Fibroblast of peridontal ligament (primary cell): ENCODE measurements at regions not wholly inside any gene's neighbourhood (a gene's known extent, or its start where the extent isn't known, plus 50 kb on each side); places are given as distances from the start of the nearest gene placed in this dataset.

Experiments used
- DNase-seq: peaks from one replicate; pipeline ENCODE4 v3.0.0-alpha.2; 2010; ENCODE audit errors: extremely low read depth

DNA sequence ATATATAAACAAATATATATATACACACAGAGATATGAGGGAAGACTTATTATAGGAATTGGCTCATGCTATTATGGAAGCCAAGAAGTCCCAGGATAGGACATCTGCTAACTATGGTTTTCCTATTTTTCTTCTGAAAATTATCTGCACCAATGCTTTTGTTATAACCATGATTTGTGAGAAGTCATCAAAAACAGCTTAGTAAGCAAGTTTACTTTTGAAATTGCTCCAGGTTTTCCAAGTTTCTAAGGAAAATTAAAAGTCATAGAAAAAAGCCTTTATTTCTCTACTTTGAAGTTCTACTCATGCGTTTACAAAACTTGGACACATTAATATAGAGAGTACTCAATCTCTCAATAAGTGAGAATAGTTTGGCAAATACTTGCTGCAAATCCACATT is 213.1 kb downstream of the TRAM1L1 start:
- no peak for DNase-seq

DNA sequence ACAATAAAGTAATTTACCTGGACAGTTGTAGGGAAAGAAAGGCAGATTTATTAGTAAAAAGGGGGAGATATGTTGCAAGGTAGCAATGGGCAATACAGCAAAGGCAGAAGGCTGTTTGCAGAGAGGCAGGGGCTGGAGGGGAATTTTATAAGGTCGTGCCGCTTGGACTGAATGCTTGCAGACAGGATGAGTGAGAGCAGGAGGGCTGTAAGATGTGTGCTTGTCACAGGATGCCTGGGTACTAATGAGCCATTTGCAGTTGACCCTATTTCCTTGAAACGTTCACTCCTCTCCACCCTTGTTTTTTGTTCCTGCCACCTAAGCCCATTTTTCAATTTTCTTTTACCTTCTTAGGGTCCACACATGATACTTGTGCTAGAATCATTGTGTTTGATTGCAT is 214.7 kb downstream of the TRAM1L1 start:
- DNase-seq: no peak

DNA sequence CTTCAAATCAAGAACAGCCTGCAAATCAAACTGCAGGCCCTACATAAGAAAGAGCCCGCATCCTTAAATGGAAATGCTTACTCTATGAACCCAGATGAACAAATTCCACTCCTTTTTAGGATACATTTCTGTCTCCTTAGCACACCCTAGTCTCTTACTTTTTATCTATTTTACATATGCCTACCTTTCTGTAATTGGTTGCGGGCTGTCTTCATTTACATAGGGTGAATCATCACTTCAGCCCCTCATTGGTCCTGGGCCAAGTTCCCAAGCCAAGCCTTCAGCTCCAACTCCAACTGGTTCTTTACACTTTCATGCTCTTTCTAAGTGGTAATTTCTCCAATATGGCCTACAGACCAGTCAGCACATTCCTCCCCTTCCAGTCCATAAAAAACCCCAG is 219.3 kb downstream of the TRAM1L1 start:
- no peak for DNase-seq

DNA sequence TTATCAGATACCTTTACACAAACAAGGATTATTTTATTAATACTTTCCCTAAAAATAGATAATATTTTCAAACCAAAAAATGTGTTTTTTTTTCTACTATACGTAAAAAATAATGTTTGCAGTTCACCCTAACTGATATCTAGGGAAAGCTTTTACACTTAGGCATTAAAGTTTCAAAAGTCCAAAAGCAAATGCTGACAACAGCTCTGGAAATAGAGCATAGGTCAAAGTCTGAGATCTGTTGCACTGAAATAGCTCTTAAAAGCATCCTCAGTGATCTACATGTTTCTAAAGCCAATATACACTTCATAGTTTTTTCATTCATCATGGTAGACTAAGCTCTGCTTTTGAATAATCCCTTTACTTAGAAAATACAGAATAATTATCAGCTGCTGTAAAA is 222.8 kb downstream of the TRAM1L1 start:
- DNase-seq: no peak

DNA sequence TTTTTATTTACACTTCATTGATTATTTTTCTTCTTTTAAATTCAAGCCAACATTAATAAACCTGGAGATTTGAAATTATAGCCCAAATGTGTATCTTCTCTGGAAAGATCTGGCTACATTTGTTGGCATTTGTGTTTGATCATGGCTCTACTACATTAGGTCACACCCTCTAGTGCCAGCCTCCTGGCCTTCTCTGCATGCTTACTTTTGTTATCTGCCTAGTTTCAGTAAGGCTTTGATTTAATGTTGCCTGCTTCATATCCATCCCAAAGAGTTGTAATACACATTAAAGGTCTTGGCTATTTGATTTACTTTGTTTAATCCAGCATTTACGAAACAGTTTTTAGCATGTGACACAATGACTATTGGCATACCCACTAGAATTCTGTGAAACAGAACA is 224.5 kb downstream of the TRAM1L1 start:
- no peak for DNase-seq

DNA sequence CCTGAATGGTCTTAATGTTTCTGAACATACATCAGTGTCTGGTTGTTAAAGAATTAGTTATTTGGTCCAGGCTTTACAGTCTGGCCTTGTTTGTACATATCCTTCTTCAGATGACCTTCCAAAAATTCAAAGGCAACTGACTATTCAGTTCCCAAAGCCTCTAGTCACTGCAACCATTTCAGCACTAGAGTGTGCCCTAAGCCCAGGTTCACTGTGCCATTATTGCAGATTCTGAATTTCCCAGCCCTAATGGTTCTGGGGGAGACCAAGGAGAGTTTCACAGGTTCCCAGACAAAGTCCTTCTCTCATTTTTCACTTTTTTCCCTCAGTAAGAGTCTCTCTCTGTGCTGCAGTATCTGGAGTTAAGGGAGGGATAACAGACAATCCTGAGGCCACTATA is 235.8 kb downstream of the TRAM1L1 start:
- DNase-seq: no peak

DNA sequence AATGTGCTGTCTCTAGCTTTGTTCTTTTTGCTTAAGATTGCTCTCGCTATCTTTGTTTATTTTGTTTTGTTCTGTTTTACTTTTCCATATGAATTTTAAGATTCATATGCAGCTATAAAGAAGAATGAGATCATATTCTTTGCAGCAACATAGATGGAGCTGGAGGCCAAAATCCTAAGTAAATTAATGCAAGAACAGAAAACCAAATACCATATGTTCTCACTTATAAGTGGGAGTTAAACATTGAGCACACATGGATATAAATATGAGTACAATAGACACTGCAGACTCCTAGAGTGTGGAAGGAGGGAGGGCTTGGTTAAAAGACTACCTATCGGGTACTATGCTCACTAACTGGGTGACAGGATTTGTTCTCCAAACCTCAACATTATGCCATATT is 237.8 kb downstream of the TRAM1L1 start:
- DNase-seq: no peak

DNA sequence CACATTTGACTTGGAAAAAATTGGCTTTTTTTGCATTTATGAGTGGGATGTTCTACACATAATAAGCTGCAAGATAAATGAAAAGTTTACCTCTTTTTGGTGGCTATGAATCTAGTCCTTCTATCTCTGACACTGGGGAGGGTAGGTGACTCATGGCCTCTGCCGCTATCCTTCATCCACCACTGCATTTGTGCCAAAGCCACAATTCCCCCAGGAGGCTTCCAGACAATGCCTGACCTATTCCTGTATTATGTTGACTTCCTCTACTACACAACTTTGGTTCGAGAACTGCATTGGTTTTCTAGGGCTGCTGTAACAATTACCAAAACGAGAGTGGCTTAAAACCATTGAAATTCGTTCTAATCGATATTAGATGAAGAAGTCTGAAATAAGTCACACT is 245.6 kb downstream of the TRAM1L1 start:
- DNase-seq: peak; percentile 4

DNA sequence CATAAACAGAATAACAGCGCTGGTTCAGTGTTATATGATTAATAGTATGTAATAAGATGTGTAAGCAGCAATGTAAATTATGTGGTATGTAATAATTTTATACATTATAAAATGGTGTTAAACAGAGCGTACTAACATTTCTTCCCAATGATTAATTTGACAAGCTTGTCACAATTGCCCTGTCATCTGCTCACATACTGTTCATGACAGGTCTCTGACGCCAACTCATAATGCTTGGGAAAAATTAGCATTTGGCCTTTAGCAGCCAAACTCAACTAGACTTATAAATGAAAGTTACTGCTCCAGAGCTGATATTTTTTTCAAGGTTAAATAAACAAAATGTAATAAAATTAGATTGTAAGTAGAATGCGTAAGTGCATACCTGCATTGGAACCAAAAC is 246.8 kb downstream of the TRAM1L1 start:
- DNase-seq: no peak

DNA sequence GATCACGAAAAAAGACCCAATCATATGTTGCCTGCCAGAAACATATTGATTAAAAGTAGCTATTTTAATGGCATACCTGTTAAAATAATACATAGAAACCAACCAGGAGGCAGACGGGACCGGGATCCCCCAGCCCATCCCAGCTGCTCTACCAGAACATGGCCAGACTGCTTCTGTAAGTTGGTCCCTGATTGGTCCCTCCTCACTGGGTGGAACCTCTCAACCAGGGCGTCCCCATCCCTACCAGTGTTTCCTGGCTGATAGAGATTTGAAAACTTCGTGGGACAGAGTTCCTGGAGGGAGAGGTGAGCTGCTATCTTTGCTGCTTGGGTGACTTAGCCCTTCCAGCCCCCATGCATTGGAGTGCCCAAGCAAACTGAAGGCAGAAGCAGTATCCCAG is 256.2 kb downstream of the TRAM1L1 start:
- no peak for DNase-seq

DNA sequence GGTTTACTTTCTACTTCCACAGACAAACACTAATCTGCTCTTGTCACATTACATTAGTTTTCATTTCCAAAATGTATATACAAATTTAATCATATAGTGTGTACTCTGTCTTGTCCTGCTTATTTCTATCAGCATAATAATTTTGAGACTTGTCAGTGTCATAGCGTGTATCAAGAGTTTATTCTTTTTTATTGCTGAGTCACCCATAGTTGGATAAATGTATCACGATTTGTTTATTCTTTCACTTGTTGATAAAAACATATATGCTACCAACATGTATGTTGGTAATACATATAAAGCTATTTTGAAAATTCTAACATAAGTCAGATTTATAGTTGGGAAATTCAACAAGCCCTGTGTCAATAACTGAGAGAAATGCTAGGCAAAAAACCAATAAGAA is 261.2 kb downstream of the TRAM1L1 start:
- no peak for DNase-seq

DNA sequence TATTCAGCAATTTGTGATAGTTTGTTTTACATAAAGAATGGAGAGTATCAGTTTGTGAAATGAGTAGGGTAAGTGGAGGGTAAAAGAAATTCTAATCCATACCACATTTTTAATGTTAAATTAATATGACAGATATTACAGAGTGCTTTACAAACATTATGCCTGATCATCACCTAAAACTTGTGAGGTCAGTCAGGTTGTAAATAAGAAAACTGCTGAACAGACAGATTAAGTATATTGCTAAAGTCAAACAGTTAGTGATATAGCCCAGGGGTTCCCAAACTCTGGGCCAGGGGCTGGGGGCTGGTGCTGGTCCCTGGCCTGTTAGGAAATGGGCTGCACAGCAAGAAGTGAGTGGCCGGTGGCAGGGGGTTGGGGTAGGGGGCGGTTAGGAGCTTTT is 273.6 kb downstream of the TRAM1L1 start:
- DNase-seq: no peak

DNA sequence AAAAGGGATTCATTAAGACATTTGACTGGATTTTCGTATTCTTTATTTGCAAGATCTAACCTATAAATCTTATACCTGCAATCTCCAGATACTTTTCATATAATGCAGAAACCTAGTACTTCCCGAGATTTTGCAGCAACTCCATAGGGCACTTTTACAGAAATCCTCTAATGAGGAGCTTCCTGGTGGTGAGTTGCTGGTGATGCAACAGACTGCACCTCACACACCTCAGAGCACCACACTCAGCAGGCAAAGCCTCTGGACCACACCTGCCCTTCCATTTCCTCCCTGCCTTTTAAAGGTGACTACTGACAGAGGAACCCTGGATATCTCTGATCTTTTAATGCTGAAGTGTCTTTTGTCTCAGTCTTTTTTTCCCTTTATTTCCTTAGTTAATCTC is 289.4 kb downstream of the TRAM1L1 start:
- DNase-seq: no peak

DNA sequence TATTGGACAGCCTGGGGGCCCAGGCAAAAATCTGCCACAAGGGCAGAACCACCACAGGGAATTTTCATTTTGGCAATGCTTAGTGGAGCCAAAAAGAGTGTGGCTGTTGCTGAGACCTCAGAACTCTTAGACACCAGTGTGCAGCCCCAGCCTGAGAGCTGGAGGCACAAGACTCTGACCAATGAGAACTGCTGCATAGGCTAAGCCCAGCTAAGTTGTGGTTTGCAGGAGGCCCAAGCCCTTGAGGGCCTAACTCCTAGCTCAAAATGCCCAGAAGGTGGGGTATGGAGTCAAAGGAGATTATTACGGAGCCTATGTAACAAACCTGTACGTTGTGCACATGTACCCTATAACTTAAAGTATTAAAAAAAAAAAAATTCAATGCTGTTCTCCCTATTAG is 296.7 kb downstream of the TRAM1L1 start:
- no peak for DNase-seq

DNA sequence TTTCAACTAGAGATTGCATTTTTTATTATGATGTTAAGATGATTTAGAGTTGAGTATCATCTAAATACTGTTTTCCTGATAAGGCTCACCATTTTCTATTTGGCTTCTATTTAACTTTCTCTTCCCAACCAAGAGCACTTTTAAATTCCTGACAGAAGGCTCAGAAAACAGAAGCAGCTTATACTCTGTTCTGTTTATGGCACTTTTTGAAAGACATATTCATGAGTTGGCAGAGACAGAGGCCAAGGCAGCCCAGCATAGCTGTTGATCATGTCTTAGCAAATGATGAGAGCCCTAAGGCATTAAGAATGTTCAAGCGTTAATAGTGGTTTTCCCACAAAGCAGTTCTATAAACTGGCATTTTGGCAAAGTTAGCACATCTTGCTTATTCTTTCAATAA is 330.3 kb downstream of the TRAM1L1 start:
- DNase-seq: no peak

DNA sequence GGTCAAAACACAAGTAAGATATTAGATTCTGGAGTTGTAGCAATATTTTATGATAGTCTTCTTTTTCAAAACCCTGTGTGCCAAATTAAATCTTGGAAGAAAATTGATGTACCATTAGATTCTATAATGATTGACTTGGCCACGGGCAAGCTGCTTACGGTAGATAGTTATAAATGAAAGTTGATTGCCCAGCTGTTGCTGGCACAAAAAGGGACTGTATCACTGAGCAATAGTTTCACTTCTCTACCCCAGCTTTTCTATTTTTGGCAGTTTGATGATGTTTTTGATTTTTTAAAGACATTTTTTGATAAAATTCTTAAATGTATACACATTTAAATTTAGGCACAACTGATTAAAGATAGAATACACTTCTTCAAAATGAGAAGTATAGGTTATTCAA is 333.3 kb downstream of the TRAM1L1 start:
- no peak for DNase-seq

DNA sequence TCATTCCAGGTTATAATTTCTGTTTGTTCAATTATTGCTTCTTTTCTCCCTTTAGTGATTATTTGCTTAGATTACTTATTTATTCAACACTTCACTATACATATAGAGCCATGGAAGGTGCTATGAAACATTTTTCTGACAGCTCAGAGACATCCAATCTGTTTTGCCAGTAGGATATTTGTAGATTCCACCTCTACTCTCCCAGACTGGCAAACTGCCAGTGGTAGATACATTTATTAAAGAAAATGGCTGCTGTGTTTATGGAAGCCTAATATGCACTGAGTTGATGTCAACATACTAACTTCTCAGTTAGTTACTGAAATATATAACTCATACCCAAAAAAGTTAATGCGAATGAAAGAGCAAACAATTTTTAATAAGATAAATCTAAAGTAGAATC is 348.6 kb downstream of the TRAM1L1 start:
- DNase-seq: no peak

DNA sequence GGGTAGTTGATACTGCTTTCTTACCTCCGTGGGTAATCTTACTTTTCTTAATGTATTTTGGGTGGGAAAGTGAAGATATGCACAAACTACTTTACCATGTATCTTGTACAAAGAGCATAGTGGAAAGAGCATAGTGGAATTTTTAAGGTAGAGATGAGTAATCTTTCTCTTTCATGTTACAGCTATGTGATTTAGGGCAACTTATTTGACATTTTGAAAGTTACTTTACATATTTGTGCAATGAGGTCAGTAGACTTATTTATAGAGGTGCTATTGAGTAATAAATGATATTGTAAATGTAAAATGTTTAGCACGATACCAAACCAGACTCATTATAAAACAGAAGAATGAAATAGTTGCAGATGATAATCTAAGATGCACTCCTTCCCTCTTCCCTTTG is 351.2 kb downstream of the TRAM1L1 start:
- DNase-seq: no peak

DNA sequence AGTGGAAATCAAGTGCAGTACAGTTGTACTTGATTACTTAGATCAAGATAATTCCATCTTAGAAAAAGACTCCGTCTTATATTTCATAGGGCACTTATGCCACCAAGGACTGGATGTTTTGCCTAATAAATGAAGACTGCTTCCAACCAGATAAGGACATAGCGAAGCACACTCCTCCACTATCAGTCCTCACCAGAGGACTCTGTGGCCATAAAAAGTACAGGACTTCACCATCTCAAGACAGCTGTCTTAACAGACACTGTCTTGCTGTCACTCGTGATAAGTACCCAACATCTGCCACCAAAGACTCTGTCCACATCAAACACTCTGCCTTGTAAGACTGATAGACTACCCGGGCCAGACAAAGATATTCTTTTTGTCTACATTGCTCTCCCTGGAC is 352.0 kb downstream of the TRAM1L1 start:
- DNase-seq: no peak

DNA sequence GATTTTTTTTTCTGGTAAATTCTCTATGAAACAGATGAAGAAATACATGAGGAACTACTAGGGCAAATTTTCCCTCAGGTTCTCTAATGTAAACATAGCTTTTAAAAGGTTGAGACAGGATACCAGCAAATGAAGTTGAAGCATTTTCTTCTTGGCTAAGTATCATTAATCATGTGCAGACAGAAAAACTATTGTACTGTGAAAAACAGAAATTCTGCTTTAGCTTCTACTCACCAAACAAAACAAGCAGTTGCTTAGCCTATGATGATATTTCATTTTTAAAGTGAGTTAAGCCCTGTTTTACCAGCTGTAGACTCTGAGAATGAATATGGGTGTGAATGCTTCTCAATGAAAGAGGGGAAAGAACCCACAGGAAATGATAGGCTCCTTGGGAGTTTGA is 358.9 kb downstream of the TRAM1L1 start:
- no peak for DNase-seq

DNA sequence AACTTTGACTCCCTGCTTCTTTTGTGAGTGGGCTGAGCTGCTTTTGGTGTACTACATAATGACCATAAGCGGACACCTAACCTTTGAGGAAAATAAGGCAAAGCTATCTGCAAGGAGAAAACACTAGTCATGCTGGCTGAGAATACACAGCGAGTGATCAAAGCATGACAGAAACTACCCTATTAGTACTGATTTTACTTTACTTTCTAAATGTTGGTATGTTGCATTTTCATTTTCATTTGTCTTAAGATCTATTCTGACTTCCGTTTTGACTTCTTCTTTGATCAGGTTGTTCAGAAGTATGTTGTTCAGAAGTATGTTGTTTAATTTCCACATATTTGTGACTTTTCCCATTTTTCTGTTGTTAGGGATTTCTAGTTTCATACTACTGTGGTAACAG is 361.1 kb downstream of the TRAM1L1 start:
- no peak for DNase-seq

DNA sequence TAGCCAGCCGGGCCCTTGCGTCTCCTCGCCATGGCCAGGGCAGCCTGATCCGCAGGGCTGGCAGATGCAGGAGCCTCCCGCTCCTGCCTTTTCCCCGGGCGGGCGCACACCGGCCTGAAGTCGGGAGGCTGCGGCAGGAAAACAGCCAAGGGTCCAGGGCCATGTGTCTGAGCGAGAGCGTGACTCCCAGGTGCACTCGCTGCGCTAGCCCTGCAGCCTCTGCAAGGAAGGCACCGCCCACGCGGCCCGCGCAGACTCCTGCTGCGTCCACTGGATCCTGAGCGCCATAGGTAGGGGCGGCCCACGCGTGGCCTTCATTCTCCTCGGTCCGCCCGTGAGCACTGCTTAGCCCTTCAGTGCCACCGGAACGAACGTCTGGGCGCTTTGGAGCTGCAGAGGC is 379.9 kb downstream of the TRAM1L1 start:
- no peak for DNase-seq

DNA sequence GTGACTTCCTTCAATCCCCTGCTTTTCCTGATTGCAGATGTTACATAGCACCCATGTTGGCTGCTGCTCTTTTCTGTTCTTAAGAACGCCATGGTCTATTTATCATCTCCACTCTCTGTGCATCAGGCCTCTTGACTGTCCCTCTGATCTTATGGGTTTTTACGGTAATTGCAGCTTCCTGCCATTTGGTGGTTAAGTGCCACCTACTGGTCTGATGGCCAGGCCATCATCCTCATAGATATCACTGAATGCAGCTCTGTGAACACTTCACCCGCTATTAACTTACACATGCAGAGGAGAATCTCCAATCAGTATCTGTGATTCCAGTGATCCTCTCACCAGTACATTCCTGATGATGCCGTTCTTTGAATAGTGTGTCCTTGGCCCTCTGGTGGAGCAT is 382.4 kb downstream of the TRAM1L1 start:
- DNase-seq: no peak

DNA sequence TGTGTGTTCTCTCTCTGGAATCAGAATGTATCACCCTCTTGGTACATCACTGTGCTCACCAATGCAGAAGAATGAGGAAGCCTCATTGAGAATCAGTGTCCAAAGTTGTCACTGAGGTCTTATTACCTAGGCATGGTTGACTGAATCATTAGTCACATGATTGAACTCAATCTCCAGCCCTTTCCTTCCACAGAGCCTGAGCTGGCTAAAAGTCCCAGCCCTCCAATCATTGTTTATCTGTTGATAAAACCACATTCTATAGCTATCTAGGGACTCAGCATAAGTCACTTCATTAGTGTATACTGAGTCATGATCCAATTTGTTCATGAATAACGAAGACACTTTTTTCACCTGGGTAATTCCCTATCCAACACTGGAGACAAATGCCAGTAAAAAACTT is 396.8 kb downstream of the TRAM1L1 start:
- no peak for DNase-seq

DNA sequence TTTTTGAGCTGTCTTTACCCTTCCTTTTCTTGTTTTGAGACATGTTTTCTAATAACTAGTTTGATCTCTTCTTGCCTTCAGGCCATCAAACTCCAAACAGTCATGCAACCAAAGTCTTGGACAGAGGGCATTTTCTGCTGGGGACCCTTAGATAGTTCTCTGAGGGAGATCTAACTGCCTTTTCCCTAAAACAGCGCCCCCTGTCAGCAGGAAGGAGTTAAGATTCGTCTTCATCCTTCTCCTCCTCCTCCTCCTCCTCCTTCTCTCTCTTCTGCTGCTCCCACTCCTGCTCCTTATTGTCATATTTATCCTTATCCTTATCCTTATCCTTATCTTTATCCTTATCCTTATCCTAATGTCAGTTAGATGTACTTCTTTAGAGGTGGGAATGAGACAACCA is 417.2 kb downstream of the TRAM1L1 start:
- DNase-seq: no peak
